BJ (cell line): ENCODE measurements at regions not wholly inside any gene's neighbourhood (a gene's known extent, or its start where the extent isn't known, plus 50 kb on each side); places are given as distances from the start of the nearest gene placed in this dataset.

Source experiments
- CTCF ChIA-PET: fragments of 350-600 bp; formaldehyde crosslinking; extraction: SDS; loops from one replicate; lab custom pipeline; 2021; ENCODE audit warnings: antibody characterized with exemption, inconsistent platforms; lab: Yijun Ruan, JAX
- POLR2A ChIA-PET: fragments of 300-600 bp; sonication (Branson Sonifier 250); formaldehyde crosslinking; extraction: SDS; loops from one replicate; lab custom pipeline; 2021; ENCODE audit warnings: antibody characterized with exemption; lab: Charles Lee
- DNase-seq: peaks from one replicate; pipeline ENCODE4 v3.0.0-alpha.2; 2011; ENCODE audit warnings: low read depth
- H3K27me3 ChIP-seq: 2 replicates; pipeline ENCODE4 v1.6.0; 2011; ENCODE audit warnings: low read length; ENCODE audit not compliant: control insufficient read depth, insufficient read depth
- H3K36me3 ChIP-seq: 2 replicates; pipeline ENCODE4 v1.5.1; 2011; ENCODE audit warnings: low read length; ENCODE audit not compliant: control insufficient read depth, insufficient read depth
- H3K4me3 ChIP-seq: 2 replicates; pipeline ENCODE4 v1.5.1; 2011; ENCODE audit warnings: low read depth, mild to moderate bottlenecking, control low read depth, low read length
- TF ChIP-seq, protein P1 (sequence below): IDR thresholded peaks from 2 replicates; pipeline ENCODE4 v1.5.1; 2011; ENCODE audit warnings: low read depth, mild to moderate bottlenecking, control low read depth, inconsistent platforms, low read length, moderate library complexity; ENCODE audit not compliant: insufficient read depth

DNA sequence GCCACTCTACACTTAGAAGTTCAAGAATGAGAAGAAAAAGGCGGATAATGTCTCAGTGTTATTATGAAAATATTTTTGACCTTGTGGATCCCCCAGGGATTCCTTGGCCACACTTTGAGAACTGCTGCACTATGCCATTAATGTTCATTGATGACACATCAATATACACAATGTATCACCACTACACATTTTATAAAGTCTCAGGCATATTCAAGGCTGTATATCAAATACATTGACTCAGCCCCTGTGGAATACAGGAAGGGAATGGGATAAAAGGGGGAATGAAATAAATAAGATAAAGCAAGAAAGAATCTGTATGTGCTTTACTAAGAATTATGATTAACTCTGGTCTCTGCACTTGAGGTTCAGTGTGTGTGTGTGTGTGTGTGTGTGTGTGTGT is 69.1 kb downstream of the INHBB start:
- Histone ChIP-seq H3K27me3 (peaks cover 7% of the 10 kb centered on the region), H3K4me3 (no peak overlapping the region), H3K36me3 (no peaks in the 10 kb centered on the region)
- no peak for DNase-seq
- CTCF ChIA-PET = no interaction called here
- TF ChIP-seq, protein P1, sequence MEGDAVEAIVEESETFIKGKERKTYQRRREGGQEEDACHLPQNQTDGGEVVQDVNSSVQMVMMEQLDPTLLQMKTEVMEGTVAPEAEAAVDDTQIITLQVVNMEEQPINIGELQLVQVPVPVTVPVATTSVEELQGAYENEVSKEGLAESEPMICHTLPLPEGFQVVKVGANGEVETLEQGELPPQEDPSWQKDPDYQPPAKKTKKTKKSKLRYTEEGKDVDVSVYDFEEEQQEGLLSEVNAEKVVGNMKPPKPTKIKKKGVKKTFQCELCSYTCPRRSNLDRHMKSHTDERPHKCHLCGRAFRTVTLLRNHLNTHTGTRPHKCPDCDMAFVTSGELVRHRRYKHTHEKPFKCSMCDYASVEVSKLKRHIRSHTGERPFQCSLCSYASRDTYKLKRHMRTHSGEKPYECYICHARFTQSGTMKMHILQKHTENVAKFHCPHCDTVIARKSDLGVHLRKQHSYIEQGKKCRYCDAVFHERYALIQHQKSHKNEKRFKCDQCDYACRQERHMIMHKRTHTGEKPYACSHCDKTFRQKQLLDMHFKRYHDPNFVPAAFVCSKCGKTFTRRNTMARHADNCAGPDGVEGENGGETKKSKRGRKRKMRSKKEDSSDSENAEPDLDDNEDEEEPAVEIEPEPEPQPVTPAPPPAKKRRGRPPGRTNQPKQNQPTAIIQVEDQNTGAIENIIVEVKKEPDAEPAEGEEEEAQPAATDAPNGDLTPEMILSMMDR = no peak
- POLR2A ChIA-PET = no interaction called here

DNA sequence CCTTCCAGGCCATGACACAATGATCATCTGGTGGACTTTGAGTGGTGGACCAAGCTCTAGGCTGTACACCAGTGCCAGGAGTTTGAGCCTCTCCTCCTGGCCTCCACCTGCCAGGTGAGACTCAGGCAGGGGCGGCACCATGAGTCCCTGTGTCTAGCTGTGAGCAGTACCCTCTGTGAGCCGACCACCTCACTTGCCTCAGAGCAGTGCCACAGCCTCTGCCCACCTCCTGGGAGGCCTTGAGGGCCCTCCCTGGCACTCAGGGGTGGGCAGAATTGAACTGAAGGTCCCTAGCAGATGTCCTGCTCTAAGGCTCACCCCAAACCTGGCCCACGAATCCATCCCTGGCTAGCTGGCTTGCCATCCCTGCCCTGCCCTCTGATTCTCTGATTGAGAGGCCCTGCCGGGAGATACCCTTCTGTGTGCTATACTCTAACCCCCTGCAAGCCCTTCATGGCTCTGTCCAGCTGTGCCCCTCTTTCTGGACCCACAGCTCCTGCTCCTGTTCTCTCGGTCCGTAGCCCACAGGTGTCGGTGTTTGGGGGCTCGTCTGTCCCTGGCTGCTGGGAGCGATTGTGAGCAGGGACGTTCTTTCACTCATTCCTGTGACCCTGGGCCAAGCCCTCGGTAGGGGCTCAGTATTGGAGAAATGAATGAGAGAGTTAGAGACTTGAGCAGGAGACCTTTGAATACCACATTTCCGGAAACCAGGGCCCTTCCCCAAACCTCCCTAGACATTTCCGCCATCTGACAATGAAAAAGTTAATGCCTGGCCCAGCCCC is 70.0 kb downstream of the INHBB start:
- ChIA-PET POLR2A (no interaction called here), CTCF (interaction anchor here (1.3 kb wide), 1 partner anchor 73 kb away, joined by 3 read pairs; no protein-coding TSS in a partner anchor)
- Histone ChIP-seq H3K4me3 (no peak overlapping the region), H3K36me3 (no peaks in the 10 kb centered on the region), H3K27me3 (peaks cover 12% of the 10 kb centered on the region)
- DNase-seq = no peak
- TF ChIP-seq, protein P1 = no peak

DNA sequence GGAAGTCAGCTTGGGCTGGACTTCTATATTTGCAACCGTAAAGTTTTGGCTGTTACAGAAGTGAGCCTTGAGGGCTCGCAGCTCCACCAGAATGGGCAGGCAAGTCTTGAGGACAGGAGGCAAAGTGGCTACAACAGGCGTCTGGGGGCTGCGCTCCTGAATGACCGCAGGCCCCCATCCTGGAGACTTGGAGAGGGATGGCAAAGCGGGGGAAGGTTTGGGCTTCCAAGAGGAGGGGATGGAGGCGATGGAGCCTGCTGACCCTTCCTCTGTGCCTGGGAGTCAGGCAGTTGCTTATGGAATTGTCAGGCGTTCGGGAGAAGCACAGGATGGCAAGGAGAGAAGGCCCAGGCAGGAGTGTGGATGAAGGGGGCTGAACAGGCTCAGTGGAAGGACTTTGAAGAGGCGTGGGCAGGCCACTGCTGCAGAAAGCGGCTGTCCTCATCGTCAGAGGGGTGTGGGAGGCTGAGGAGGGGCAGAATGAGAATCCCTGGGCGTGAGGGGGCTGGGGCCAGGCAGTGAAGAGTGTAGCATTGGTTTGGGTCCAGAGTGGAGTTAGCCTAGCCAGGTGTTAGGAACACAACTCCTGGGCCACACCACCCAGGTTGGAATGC is 72.3 kb downstream of the INHBB start:
- no peaks in the 10 kb centered on the region for H3K36me3 ChIP-seq
- ChIA-PET CTCF (no interaction called here), POLR2A (no interaction called here)
- H3K4me3 ChIP-seq = no peak overlapping the region
- no peak for DNase-seq
- H3K27me3 ChIP-seq = peaks cover 16% of the 10 kb centered on the region
- TF ChIP-seq, protein P1 = no peak

DNA sequence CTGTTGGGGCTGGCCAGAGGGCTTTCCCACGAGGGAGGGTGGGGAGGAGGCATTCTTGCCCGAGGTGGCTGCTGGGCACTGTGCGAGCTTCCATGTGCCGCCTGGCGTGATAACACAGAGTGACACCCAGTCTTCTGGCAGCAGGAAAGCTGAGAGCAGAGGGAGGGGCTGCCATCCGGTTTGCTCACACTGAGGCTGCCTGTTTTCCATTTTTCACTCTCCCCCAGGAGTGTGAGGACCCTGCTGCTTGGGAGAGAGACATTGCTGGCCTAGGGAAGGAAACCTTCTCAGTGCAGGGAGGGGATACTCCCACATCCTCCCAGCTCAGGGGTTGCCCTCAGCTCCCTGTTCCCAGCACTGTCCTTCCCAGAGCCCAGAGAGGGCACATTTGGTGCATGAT is 73.1 kb downstream of the INHBB start:
- DNase-seq = no peak
- CTCF ChIA-PET = interaction anchor here (0.7 kb wide), 1 partner anchor 20 kb away, joined by 3 read pairs; no protein-coding TSS in a partner anchor
- POLR2A ChIA-PET = no interaction called here
- TF ChIP-seq, protein P1 = no peak
- no peak overlapping the region for H3K4me3 ChIP-seq
- H3K27me3 ChIP-seq = peaks cover 21% of the 10 kb centered on the region
- H3K36me3 ChIP-seq = no peaks in the 10 kb centered on the region

DNA sequence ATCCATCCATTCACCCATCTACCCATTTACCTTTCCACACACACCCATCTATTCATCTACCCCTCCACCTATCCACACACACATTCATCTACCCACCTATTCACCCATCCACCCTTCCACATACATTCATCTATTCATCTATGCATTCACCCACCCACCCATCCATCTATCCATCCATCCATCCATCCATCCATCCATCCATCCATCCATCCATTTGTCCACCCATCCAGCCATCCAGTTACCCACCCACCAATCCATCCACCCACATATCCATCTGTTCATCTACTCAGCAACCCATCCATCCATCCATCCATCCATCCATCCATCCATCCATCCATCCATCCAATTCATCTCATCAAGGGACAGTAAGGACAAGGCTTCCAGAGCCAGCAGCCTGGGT is 74.0 kb downstream of the INHBB start:
- CTCF ChIA-PET = no interaction called here
- Histone ChIP-seq H3K4me3 (no peak overlapping the region), H3K27me3 (peaks cover 25% of the 10 kb centered on the region), H3K36me3 (no peaks in the 10 kb centered on the region)
- no peak for DNase-seq
- TF ChIP-seq, protein P1 = no peak
- POLR2A ChIA-PET = no interaction called here
